ENCODE measurements at regions not wholly inside any gene's neighbourhood (a gene's known extent, or its start where the extent isn't known, plus 50 kb on each side); places are given as distances from the start of the nearest gene placed in this dataset.

DNA sequence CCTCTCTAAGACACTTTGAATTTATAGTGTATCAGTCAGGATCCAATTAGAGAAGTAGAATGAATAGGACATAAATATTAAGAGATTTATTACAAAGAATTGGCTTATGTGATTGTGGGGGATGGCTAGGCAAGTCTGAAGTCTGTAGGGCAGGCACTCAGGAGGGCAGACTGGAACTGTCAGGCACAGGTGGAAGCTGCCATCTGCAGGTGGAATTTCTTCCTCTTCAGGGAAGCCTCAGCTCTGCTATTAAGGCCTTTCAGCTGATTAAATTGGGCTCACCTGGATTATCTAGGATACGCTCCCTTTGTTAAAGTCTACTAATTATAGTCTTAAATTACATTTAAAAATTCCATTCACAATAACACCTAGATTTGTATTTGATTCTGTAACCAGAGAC, 92.0 kb upstream of the HAO2 start:
- in situ Hi-C loops (cut with HindIII; ENCODE audit: low pct_unique_long_range_greater_than_20kb, low sequenced_read_pairs), result no loop called here
- H3K27me3 ChIP-seq (ENCODE audit: control insufficient read depth, insufficient read depth, low read length), result no peaks in the 10 kb centered on the region; the same call in 1 of the 2 replicates
- H3K27ac ChIP-seq (ENCODE audit: low read length), result no peak overlapping the region
- DNase-seq (ENCODE audit: low read depth, low spot score) (no peak), ATAC-seq (no peak)
- no peaks in the 10 kb centered on the region for H3K9me3 ChIP-seq (ENCODE audit: control insufficient read depth, insufficient read depth, low read depth, low read length)
- H3K4me1 ChIP-seq (ENCODE audit: control insufficient read depth, insufficient read depth, low read length), result no peaks in the 10 kb centered on the region; the same call in 1 of the 2 replicates
- H3K36me3 ChIP-seq (ENCODE audit: control insufficient read depth, insufficient read depth, low read length), result no peaks in the 10 kb centered on the region
- BruUV-seq (replicated peaks), result no TSS peak
- POLR2A ChIA-PET, result interaction anchor here (0.6 kb wide), 1 partner anchor 17 kb away, joined by 3 read pairs; no protein-coding TSS in a partner anchor
- H3K4me3 ChIP-seq (ENCODE audit: low read depth in 2 of 2, low read length in 2 of 2), result no peak overlapping the region
- intact Hi-C loops (cut with micrococcal nuclease; ENCODE audit: unreplicated experiment), result loop anchor here (5.0 kb wide), 1 partner anchor 91 kb away; the partner anchor contains the start of gene HAO2
- TF ChIP-seq, protein P1, sequence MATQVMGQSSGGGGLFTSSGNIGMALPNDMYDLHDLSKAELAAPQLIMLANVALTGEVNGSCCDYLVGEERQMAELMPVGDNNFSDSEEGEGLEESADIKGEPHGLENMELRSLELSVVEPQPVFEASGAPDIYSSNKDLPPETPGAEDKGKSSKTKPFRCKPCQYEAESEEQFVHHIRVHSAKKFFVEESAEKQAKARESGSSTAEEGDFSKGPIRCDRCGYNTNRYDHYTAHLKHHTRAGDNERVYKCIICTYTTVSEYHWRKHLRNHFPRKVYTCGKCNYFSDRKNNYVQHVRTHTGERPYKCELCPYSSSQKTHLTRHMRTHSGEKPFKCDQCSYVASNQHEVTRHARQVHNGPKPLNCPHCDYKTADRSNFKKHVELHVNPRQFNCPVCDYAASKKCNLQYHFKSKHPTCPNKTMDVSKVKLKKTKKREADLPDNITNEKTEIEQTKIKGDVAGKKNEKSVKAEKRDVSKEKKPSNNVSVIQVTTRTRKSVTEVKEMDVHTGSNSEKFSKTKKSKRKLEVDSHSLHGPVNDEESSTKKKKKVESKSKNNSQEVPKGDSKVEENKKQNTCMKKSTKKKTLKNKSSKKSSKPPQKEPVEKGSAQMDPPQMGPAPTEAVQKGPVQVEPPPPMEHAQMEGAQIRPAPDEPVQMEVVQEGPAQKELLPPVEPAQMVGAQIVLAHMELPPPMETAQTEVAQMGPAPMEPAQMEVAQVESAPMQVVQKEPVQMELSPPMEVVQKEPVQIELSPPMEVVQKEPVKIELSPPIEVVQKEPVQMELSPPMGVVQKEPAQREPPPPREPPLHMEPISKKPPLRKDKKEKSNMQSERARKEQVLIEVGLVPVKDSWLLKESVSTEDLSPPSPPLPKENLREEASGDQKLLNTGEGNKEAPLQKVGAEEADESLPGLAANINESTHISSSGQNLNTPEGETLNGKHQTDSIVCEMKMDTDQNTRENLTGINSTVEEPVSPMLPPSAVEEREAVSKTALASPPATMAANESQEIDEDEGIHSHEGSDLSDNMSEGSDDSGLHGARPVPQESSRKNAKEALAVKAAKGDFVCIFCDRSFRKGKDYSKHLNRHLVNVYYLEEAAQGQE (IDR thresholded peaks at IDR 0.05; ENCODE audit: insufficient read depth in 1 of 2, low read depth in 2 of 2, low read length in 1 of 2), result no peak
- no peak for TF ChIP-seq TCF7L2 (IDR thresholded peaks at IDR 0.05; ENCODE audit: low read depth, low read length)
- TF ChIP-seq, protein P2, sequence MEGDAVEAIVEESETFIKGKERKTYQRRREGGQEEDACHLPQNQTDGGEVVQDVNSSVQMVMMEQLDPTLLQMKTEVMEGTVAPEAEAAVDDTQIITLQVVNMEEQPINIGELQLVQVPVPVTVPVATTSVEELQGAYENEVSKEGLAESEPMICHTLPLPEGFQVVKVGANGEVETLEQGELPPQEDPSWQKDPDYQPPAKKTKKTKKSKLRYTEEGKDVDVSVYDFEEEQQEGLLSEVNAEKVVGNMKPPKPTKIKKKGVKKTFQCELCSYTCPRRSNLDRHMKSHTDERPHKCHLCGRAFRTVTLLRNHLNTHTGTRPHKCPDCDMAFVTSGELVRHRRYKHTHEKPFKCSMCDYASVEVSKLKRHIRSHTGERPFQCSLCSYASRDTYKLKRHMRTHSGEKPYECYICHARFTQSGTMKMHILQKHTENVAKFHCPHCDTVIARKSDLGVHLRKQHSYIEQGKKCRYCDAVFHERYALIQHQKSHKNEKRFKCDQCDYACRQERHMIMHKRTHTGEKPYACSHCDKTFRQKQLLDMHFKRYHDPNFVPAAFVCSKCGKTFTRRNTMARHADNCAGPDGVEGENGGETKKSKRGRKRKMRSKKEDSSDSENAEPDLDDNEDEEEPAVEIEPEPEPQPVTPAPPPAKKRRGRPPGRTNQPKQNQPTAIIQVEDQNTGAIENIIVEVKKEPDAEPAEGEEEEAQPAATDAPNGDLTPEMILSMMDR (IDR thresholded peaks at IDR 0.05), result peak; percentile 26; the same call in 1 of the 2 replicates
- TF ChIP-seq SIN3A (IDR thresholded peaks at IDR 0.05; ENCODE audit: borderline replicate concordance, insufficient read depth, low read depth, low read length), result no peak
- CTCF ChIA-PET, result interaction anchor here (0.7 kb wide), 2 partner anchors 282 to 561 kb away, joined by 7 to 9 read pairs; no protein-coding TSS in a partner anchor

DNA sequence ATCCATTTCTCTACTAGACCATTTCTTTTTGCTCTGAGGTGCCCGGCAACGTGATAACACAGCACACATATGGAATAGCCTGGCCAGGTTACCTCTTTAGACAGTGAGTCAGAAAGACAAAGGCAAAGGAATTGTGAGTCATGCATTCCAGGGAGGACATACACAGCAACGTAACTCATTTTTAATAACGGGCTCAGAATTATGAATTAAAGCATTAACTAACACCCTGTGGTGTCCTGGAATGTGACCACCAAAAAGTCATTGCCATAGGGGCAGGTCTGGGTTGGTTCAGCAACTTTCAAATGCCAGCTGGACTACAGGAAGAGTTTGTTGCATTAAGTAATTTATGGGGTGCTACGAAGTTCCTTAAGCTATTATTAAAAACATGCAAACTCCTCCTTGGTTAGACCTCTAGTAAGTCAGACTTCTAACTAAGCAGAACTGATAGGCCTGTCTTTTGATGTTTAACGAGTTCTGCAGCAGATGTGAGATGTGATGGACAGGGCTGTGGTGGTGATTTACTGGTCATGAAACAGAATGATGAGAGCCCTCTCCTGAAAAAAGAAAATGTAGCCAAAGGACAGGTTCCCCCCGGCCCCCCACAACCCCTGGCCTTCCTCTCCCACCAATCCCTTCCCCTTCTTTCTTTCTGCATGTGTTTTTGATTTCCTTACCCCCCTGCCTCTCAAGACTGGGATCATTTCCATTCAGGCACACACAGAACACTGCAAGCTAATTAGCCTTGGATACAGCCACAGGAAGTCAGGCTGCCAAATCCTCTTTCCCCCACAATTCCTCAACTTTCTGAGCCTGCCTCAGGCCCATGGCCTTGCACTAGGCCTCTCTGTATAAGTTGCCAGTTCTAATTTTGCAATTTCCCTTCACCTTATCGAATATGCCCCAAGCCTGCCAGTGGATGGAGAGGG, 88.9 kb upstream of the HAO2 start:
- ATAC-seq, result peak; percentile 94
- H3K27ac ChIP-seq (ENCODE audit: low read length), result no peak overlapping the region
- no peaks in the 10 kb centered on the region for H3K9me3 ChIP-seq (ENCODE audit: control insufficient read depth, insufficient read depth, low read depth, low read length)
- in situ Hi-C loops (cut with HindIII; ENCODE audit: low pct_unique_long_range_greater_than_20kb, low sequenced_read_pairs), result no loop called here
- H3K4me3 ChIP-seq (ENCODE audit: low read depth in 2 of 2, low read length in 2 of 2), result no peak overlapping the region
- TF ChIP-seq, protein P2 (IDR thresholded peaks at IDR 0.05), result no peak
- TF ChIP-seq, protein P1 (IDR thresholded peaks at IDR 0.05; ENCODE audit: insufficient read depth in 1 of 2, low read depth in 2 of 2, low read length in 1 of 2), result no peak
- TF ChIP-seq POLR2AphosphoS5 (IDR thresholded peaks at IDR 0.05; ENCODE audit: low read depth, low read length) (no peak), SIN3A (IDR thresholded peaks at IDR 0.05; ENCODE audit: borderline replicate concordance, insufficient read depth, low read depth, low read length) (no peak), TCF7L2 (IDR thresholded peaks at IDR 0.05; ENCODE audit: low read depth, low read length) (no peak)
- ChIA-PET POLR2A (no interaction called here), CTCF (interaction anchor here (0.5 kb wide), 1 partner anchor 397 kb away, joined by 5 read pairs; no protein-coding TSS in a partner anchor)
- intact Hi-C loops (cut with micrococcal nuclease; ENCODE audit: unreplicated experiment), result loop anchor here (5.0 kb wide), 1 partner anchor 88 kb away; the partner anchor contains the start of gene HAO2
- no TSS peak for BruUV-seq (replicated peaks)
- no peaks in the 10 kb centered on the region for H3K36me3 ChIP-seq (ENCODE audit: control insufficient read depth, insufficient read depth, low read length)
- H3K4me1 ChIP-seq (ENCODE audit: control insufficient read depth, insufficient read depth, low read length), result no peaks in the 10 kb centered on the region; the same call in 1 of the 2 replicates
- no peaks in the 10 kb centered on the region for H3K27me3 ChIP-seq (ENCODE audit: control insufficient read depth, insufficient read depth, low read length)
- DNase-seq (ENCODE audit: low read depth, low spot score), result peak; percentile 59

Measured in Panc1 (cell line).